ENCODE measurements at regions not wholly inside any gene's neighbourhood (a gene's known extent, or its start where the extent isn't known, plus 50 kb on each side); places are given as distances from the start of the nearest gene placed in this dataset.
"Not testable (repeated sequence)": the region's sequence is repeated elsewhere in the genome, so short reads cannot be mapped to it uniquely, and the experiment has no call there.

GRCh38 chrX:1701396-1701901, 86.6 kb downstream of the ASMT start:
- DNase-seq (ENCODE audit: low read depth in 1 of 2, low spot score in 2 of 2); H3K4me2 ChIP-seq (ENCODE audit: insufficient read depth in 1 of 2, low read depth in 2 of 2, low read length in 2 of 2); H3K36me3 ChIP-seq (ENCODE audit: control insufficient read depth in 2 of 4, insufficient read depth in 4 of 4, low read length in 3 of 4); CTCF ChIA-PET (ENCODE audit: partially characterized antibody); FAIRE-seq; H3K4ac ChIP-seq (replicated peaks; ENCODE audit: insufficient read length, low read depth, low read length); H3K4me3 ChIP-seq (ENCODE audit: extremely low read depth in 1 of 4, insufficient read depth in 2 of 4, low read depth in 3 of 4, low read length in 4 of 4); POLR2A ChIA-PET (ENCODE audit: partially characterized antibody); H3K56ac ChIP-seq (replicated peaks; ENCODE audit: insufficient read length, low read depth, low read length); H3K79me1 ChIP-seq (ENCODE audit: low read depth, low read length); H2AK5ac ChIP-seq (ENCODE audit: low read depth, low read length); H3K23me2 ChIP-seq (ENCODE audit: low read depth, low read length); H4K20me1 ChIP-seq (replicated peaks in 1 of 2; ENCODE audit: control insufficient read depth in 1 of 2, insufficient read depth in 2 of 2, low read length in 2 of 2); H3K27me3 ChIP-seq (replicated peaks in 1 of 4; ENCODE audit: control insufficient read depth in 3 of 4, extremely low read depth in 1 of 4, insufficient read depth in 3 of 4, low read length in 3 of 4); H3K4me1 ChIP-seq (replicated peaks in 1 of 4; ENCODE audit: control insufficient read depth in 3 of 4, insufficient read depth in 4 of 4, low read length in 3 of 4); H2BK120ac ChIP-seq (replicated peaks; ENCODE audit: low read depth, low read length); H3K18ac ChIP-seq (ENCODE audit: extremely low read depth, low read length); H3K79me2 ChIP-seq (ENCODE audit: control insufficient read depth in 1 of 2, insufficient read depth in 2 of 2, low read length in 2 of 2); H2BK5ac ChIP-seq (ENCODE audit: low read depth, low read length); H3K9me3 ChIP-seq (ENCODE audit: insufficient read depth in 2 of 2, low read depth in 1 of 2, low read length in 1 of 2); H4K91ac ChIP-seq (replicated peaks; ENCODE audit: insufficient read length, low read length); H2BK12ac ChIP-seq (ENCODE audit: low read depth, low read length); H3K27ac ChIP-seq (ENCODE audit: low read depth, low read length); H3K23ac ChIP-seq (ENCODE audit: insufficient read length); H2BK15ac ChIP-seq (ENCODE audit: low read length); H3K14ac ChIP-seq (ENCODE audit: insufficient read length); H2AFZ ChIP-seq (ENCODE audit: low read length); H2BK20ac ChIP-seq (ENCODE audit: low read length); H4K8ac ChIP-seq (ENCODE audit: extremely low read depth, insufficient read depth, low read length); H3K9ac ChIP-seq (replicated peaks in 1 of 4; ENCODE audit: extremely low read depth in 1 of 4, low read depth in 3 of 4, low read length in 3 of 4): not testable (repeated sequence)
- peak; percentile 82 for TF ChIP-seq MAFK (IDR thresholded peaks at IDR 0.05; ENCODE audit: low read depth, low read length)
- peak; percentile 96 for TF ChIP-seq BACH1 (IDR thresholded peaks at IDR 0.05; ENCODE audit: low read length)
- TF ChIP-seq TCF12 (IDR thresholded peaks at IDR 0.05; ENCODE audit: low read depth, low read length): 0 out of 2 replicates have a peak, but pooled peaks have one; percentile 9
- peak overlapping the region; percentile 33 for H4K5ac ChIP-seq (ENCODE audit: insufficient read length, low read depth, low read length)
- WGBS, 2 experiments (ENCODE audit: extremely low coverage in 1 of 2, insufficient coverage in 1 of 2, insufficient read length in 1 of 2, insufficient replicate concordance in 2 of 2, low coverage in 1 of 2, low lambda C conversion rate in 2 of 2, missing lambda C conversion rate in 1 of 2): 85% methylated on average over 14 of the region's 15 CpGs; no CpG with 5 or more reads in 1 of the 2 experiments

All from H1 (cell line).